Chondrocyte (in vitro differentiated cells): ENCODE measurements at regions not wholly inside any gene's neighbourhood (a gene's known extent, or its start where the extent isn't known, plus 50 kb on each side); places are given as distances from the start of the nearest gene placed in this dataset.

Experiments
- DNase-seq: peaks from one replicate; pipeline ENCODE4 v3.0.0; 2021; ENCODE audit warnings: mixed read lengths, low spot score
- H3K27ac Mint-ChIP-seq: one replicate; pipeline ENCODE4 v1.8.0; 2021; ENCODE audit warnings: mild to moderate bottlenecking, moderate library complexity, mixed read lengths; ENCODE audit not compliant: unreplicated experiment
- H3K27me3 Mint-ChIP-seq: 2 replicates; pipeline ENCODE4 v1.8.0; 2021; ENCODE audit warnings: low read depth, mixed read lengths
- H3K36me3 Mint-ChIP-seq: 2 replicates; pipeline ENCODE4 v1.8.0; 2021; ENCODE audit warnings: low read depth, mixed read lengths
- H3K4me1 Mint-ChIP-seq: 2 replicates; pipeline ENCODE4 v1.8.0; 2021; ENCODE audit warnings: low read depth, mild to moderate bottlenecking, mixed read lengths
- H3K4me3 Mint-ChIP-seq: one replicate; pipeline ENCODE4 v1.8.0; 2021; ENCODE audit warnings: mild to moderate bottlenecking, moderate library complexity, mixed read lengths; ENCODE audit not compliant: unreplicated experiment
- H3K9me3 Mint-ChIP-seq: 2 replicates; pipeline ENCODE4 v1.8.0; 2021; ENCODE audit warnings: low read depth, mixed read lengths
- TF ChIP-seq, protein P1 (sequence below): fragments of 200-600 bp; sonication (generic); IDR thresholded peaks from 2 replicates; pipeline ENCODE4 v1.5.0; 2021; ENCODE audit warnings: antibody characterized with exemption, mild to moderate bottlenecking, moderate library complexity

- peaks cover 4% of the 10 kb centered on the region for H3K36me3 Mint-ChIP-seq
- no peak overlapping the region for H3K27ac Mint-ChIP-seq
- peaks cover 5% of the 10 kb centered on the region for H3K27me3 Mint-ChIP-seq
- no peaks in the 10 kb centered on the region for H3K4me1 Mint-ChIP-seq
- peaks cover 18% of the 10 kb centered on the region for H3K9me3 Mint-ChIP-seq
- no peak overlapping the region for H3K4me3 Mint-ChIP-seq
- TF ChIP-seq, protein P1, sequence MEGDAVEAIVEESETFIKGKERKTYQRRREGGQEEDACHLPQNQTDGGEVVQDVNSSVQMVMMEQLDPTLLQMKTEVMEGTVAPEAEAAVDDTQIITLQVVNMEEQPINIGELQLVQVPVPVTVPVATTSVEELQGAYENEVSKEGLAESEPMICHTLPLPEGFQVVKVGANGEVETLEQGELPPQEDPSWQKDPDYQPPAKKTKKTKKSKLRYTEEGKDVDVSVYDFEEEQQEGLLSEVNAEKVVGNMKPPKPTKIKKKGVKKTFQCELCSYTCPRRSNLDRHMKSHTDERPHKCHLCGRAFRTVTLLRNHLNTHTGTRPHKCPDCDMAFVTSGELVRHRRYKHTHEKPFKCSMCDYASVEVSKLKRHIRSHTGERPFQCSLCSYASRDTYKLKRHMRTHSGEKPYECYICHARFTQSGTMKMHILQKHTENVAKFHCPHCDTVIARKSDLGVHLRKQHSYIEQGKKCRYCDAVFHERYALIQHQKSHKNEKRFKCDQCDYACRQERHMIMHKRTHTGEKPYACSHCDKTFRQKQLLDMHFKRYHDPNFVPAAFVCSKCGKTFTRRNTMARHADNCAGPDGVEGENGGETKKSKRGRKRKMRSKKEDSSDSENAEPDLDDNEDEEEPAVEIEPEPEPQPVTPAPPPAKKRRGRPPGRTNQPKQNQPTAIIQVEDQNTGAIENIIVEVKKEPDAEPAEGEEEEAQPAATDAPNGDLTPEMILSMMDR: no peak
- no peak for DNase-seq
Measured at GRCh38 chr4:146114066-146114465, 61.5 kb upstream of the LSM6 start.

- Mint-ChIP-seq H3K36me3 (peaks cover 4% of the 10 kb centered on the region), H3K9me3 (peaks cover 18% of the 10 kb centered on the region), H3K27me3 (peaks cover 5% of the 10 kb centered on the region), H3K27ac (no peak overlapping the region), H3K4me1 (no peaks in the 10 kb centered on the region), H3K4me3 (no peak overlapping the region)
- TF ChIP-seq, protein P1: no peak
- DNase-seq: no peak
Measured at GRCh38 chr4:146113171-146113570, 62.3 kb upstream of the LSM6 start.

GRCh38 chr4:146112389-146112788 lies 63.1 kb upstream of the LSM6 start:
- Mint-ChIP-seq H3K36me3 (peaks cover 4% of the 10 kb centered on the region), H3K27ac (no peak overlapping the region)

DNA sequence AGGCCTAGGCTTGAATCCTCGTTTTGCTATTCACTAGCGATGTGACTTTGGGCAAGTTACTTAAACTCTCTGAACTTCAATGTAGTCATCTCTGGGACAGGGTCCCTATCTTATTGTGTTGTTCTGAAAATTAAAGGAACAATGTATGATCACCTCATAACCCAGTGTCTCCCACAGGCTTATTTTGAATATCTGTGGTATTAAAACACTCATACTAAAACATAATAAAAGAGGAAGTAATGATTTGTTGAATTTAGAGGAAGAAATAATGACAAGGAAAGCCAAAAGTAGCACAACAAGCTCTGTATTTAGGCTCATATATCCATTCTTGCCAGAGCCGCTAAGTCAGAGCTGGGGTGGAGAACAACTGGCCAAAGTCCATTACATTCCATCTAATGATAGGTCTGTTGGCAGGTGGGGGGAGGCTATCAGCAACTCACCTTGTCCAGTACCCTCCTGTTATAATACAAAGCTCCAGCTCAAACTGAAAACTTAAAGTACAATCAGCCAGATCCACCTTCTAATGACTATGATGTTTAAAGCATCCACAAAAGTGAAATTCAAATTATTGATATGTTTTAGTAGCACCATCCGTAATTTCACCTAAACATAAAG lies 64.5 kb upstream of the LSM6 start:
- H3K27me3 Mint-ChIP-seq: peaks cover 3% of the 10 kb centered on the region
- peaks cover 1% of the 10 kb centered on the region for H3K9me3 Mint-ChIP-seq
- DNase-seq: no peak
- H3K36me3 Mint-ChIP-seq: peaks cover under 1% of the 10 kb centered on the region
- H3K4me3 Mint-ChIP-seq: no peak overlapping the region
- H3K4me1 Mint-ChIP-seq: no peaks in the 10 kb centered on the region
- H3K27ac Mint-ChIP-seq: no peak overlapping the region
- TF ChIP-seq, protein P1: no peak

More at GRCh38 chr4:146112389-146112788, 63.1 kb upstream of the LSM6 start:
- no peak for DNase-seq
- Mint-ChIP-seq H3K4me3 (no peak overlapping the region), H3K9me3 (peaks cover 10% of the 10 kb centered on the region), H3K4me1 (no peaks in the 10 kb centered on the region), H3K27me3 (peaks cover 5% of the 10 kb centered on the region)
- TF ChIP-seq, protein P1: no peak

- TF ChIP-seq, protein P1: no peak
- Mint-ChIP-seq H3K9me3 (no peaks in the 10 kb centered on the region), H3K4me3 (no peak overlapping the region), H3K27me3 (peaks cover 3% of the 10 kb centered on the region), H3K4me1 (no peaks in the 10 kb centered on the region), H3K27ac (no peak overlapping the region), H3K36me3 (no peaks in the 10 kb centered on the region)
- no peak for DNase-seq
Measured at GRCh38 chr4:146108756-146109155, 66.8 kb upstream of the LSM6 start.
